ENCODE measurements at regions not wholly inside any gene's neighbourhood (a gene's known extent, or its start where the extent isn't known, plus 50 kb on each side); places are given as distances from the start of the nearest gene placed in this dataset.

- no peak for DNase-seq (ENCODE audit: low read depth)
These were observed 297.8 kb upstream of the SPRED2 start for GRCh38 chr2:65730186-65730585.

GRCh38 chr2:65729246-65729645 lies 296.8 kb upstream of the SPRED2 start:
- DNase-seq (ENCODE audit: low read depth): no peak

DNA sequence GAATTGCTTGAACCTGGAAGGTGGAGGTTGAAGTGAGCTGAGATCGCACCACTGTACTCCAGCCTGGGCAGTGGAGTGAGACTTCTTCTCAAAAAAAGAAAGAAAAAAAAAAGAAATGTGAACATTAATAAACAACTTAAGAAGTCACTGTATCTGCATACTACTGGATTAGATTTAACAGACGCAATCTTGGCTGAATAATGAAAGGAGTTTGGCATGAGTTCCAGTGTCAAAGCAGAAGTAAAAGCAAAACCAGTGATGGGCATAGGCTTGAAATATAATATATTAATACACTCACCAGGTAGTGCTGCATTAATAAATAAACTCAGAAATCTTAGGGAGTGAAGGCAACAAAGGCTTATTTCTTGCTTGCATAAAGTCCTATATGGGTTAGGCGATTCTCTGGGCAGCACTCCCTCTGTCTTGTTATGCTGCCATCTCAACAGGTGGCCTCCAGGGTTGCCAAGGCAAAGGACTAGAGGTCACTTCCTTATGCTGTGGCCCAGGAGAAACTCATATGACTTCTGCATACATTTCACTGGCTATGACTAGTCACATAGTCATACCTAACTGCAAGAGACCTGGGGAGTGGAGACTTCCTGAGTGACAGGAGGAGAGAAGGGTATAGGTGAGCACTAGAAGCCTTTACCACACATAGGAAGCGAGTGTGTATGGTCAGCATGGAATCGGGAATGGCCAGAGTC lies 296.2 kb upstream of the SPRED2 start:
- no peak for DNase-seq (ENCODE audit: low read depth)

GRCh38 chr2:65727816-65728215 lies 295.4 kb upstream of the SPRED2 start:
- no peak for DNase-seq (ENCODE audit: low read depth)

- DNase-seq (ENCODE audit: low read depth): no peak
These were observed 295.0 kb upstream of the SPRED2 start for GRCh38 chr2:65727381-65727780.

DNA sequence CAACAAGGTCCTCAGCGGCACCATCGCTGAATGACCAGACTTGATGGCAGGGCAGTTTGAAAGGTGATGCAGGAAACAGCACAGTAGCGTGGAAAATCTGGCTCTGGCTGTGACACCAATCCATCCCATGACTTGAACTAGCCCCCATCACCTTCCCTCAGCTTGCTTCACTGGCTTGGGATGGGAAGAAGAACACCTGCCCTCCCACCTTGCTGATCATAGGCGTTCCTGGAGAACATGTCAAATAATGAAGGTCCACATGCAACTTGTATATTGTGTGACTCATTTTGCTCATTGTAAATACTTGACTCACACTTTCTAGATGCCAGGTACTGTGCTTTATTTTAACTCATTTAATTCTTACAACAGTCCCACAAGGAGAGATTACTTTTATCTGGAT lies 292.4 kb upstream of the SPRED2 start:
- DNase-seq (ENCODE audit: low read depth): no peak

- DNase-seq (ENCODE audit: low read depth): no peak
These were observed 291.9 kb upstream of the SPRED2 start for GRCh38 chr2:65724336-65724735.

DNA sequence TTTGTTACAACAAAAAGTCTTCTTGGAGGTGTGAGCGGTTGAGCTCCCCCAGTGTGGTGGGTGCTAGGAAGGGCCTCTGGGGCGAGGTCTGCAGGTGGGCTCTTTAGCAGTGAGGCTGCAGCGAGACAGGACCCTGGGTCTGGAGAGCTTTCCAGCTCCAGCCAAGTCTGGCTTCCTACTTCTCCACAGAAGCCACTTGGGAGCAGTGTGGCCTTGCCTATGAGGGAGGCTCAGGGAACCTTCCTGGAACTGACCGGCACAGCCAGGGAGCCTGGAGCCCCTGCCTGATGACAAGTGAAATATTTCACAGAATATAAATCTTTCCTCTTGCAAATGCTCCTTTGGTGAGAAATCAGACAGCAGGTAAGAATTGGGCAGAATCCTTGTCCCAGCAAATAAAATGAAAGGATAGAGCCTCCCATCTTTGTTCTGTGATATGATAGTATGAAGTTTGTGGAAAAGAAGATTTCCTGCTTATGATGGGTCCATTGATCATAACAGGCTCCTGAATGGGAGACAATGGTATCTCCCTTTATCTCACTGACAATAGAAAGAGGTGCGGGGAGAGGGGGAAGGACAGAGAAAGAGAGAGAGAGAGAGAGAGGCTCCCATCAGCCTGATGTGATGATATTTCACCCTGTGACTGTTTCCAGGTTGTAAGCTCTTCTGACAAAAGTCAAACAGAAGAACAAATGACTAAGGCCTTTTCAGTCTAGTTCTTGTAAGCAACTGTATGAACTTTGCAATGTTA lies 289.8 kb upstream of the SPRED2 start:
- DNase-seq (ENCODE audit: low read depth): no peak

GRCh38 chr2:65716698-65717097 lies 284.3 kb upstream of the SPRED2 start:
- DNase-seq (ENCODE audit: low read depth): no peak

DNA sequence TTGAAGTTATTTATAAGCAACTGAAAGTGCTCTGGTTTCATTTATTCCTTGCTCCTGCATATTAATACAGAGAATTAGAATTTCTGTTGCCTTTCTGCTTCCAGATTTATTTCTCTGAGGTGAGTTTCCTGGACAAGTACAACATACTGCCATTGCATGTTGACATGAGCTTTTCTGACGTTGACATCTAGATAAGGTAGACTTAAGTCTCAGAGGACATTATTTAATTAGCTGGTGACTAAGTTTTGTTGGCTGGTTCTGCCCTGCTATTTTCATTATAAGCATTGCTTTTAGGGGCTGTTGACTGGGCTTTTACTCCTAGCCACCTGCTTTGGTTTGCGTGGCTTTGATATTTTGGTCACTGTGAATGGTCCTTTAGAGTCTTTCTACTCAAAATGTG lies 282.9 kb upstream of the SPRED2 start:
- no peak for DNase-seq (ENCODE audit: low read depth)

GRCh38 chr2:65714866-65715265 lies 282.5 kb upstream of the SPRED2 start:
- DNase-seq (ENCODE audit: low read depth): no peak

DNA sequence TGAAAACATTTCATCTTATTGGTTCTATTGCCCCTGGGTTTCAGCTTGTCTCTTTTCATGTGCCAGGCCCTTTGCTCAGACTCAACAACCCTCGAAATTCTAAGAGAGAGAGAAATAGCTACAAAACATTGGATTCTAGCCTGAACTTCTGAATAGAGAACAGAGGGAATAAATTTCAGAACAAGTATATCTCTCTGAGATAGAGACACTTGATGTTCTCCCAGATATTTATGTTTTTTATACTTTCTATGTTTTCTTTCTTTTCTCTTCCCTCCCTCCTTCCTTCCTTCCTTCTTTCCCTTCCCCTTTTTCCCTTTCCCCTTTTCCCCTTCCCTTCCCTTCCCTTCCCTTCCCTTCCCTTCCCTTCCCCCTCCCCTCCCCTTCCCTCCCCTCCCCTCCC lies 279.5 kb upstream of the SPRED2 start:
- DNase-seq (ENCODE audit: low read depth): no peak

DNA sequence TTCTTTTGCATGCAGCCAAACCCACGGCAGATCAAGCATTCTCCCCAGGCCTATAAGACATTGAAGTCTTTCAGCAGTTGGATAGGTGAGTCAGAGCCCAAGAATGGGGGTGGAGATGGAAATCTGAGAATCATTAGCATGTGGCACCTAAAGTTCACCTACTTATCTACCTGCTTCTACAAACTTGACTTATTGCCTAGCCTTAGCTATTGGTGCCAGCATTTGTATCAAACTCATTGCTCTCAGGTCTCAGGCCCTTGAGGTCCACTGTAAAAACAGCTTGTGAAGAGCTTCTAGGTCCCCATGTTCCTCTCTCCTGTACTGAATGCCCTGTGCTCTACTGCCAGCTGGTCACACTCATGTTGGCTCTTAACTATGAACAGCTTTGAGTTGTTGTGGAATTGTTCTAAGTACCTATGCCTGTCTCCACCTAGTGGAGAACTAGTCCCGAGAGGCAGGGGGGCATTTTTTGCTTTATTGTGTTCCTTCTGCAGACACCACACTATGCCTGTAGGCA lies 278.4 kb upstream of the SPRED2 start:
- no peak for DNase-seq (ENCODE audit: low read depth)

DNA sequence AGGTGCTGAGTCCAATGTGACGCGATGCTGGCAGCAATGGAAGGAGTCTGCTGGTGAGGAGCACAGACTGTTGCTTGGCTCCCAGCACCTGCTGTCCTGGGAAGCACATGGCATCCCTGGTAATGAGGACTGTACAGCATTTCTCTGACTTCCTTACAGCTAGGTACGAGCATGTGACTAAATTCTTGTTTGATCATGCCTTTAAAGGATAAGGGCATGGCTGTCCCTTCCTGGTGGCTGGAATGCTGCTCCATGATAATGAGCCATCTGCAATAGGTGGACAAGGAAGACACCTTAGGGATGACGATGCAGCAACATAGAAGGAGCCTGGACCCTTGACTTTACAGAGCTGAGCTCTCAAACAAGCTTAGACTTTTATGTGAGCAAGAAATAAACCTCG lies 278.0 kb upstream of the SPRED2 start:
- no peak for DNase-seq (ENCODE audit: low read depth)

GRCh38 chr2:65708086-65708485 lies 275.7 kb upstream of the SPRED2 start:
- no peak for DNase-seq (ENCODE audit: low read depth)

- no peak for DNase-seq (ENCODE audit: low read depth)
These were observed 274.0 kb upstream of the SPRED2 start for GRCh38 chr2:65706411-65706810.

DNA sequence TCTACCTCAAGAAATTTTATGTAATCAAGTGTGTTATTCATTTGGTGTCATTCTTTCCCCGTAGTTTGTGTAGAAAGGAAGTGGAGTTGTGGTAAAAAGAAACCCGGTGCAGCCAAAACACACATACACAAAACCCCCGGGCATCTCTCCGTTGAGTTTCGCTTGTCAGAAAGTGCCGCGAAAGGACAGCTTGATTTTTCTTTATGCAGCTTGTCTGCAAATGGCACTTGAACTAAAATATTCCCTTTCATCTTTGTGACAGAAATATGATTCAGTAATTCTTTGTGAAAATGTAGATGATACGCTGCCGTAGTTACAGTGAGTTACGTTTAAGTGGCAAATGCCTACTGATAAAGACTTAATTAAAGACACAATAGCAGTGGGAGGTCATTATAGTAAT lies 268.8 kb upstream of the SPRED2 start:
- DNase-seq (ENCODE audit: low read depth): no peak

GRCh38 chr2:65700720-65701119 lies 268.3 kb upstream of the SPRED2 start:
- DNase-seq (ENCODE audit: low read depth): no peak

GRCh38 chr2:65700004-65700651 lies 267.7 kb upstream of the SPRED2 start:
- DNase-seq (ENCODE audit: low read depth): no peak

DNA sequence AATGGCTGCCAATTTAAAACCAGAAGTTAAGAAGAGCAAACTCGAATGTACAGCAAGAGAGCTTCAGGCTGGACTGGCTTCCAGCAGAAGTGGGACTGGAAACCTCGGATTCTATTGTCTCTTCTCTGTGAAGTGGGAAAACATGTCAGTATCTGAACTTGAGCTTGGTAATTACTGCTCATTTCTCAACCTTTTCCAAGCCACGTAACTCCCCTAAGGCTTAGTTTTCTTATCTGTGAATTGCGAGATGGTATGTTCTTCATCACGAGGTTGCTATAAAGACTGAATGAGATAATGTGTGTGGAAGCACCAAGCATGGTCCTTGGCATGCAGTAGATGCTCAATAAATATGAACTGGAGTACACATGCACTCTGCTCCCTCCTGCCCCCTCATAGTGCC lies 259.4 kb upstream of the SPRED2 start:
- no peak for DNase-seq (ENCODE audit: low read depth)

DNA sequence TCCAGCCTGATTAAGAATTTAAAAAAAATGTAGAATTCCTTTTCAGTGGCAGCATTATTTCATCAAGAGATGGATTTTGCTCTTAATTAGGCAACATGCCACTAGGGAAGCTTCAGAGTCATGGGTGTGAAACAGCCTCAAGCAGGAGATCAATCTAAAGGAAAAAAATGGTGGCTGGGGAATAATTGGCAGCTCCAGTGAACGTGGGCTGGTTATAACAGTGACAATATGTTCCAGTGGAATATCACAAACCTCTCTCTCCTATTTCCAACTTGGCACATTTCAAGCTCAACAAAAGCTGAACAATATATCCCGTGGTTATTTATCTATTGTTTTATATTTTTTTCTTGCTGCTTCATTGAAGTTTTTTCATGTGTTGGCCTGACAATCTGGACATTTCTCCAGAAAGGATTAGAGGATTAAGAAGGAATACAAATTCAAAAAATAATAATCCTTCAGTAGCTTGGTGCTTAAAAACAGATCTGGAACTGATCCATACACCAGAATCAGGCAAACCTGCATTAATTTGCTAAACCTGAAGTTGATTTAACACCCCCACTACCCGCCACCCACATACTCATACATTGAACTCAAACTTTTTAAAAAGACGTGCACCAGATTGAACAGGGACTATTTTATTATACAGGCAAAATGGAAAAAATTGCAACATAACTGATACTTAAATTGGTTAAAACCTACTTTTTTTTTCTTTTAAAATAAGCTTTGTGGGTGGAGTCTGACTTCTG lies 255.9 kb upstream of the SPRED2 start:
- no peak for DNase-seq (ENCODE audit: low read depth)

GRCh38 chr2:65687614-65688013 lies 255.2 kb upstream of the SPRED2 start:
- no peak for DNase-seq (ENCODE audit: low read depth)

All from activated T-cell treated with anti-CD3 and anti-CD28 coated beads for 48 hours (primary cell).